CD14-positive monocyte (primary cell): ENCODE measurements at regions not wholly inside any gene's neighbourhood (a gene's known extent, or its start where the extent isn't known, plus 50 kb on each side); places are given as distances from the start of the nearest gene placed in this dataset.

ENCODE experiments used
- DNase-seq, 3 donors: peaks; one replicate each; pipeline ENCODE4 v3.0.0-alpha.2; 2011 to 2022
- H2AFZ ChIP-seq: 2 replicates; pipeline ENCODE4 v1.6.0; 2012; ENCODE audit warnings: mild to moderate bottlenecking, low read depth, low read length, inconsistent platforms; ENCODE audit not compliant: insufficient read depth, poor library complexity, severe bottlenecking
- H3K27ac ChIP-seq, 2 donors: 1 replicate in 1 of 2; 2 replicates in 1 of 2; pipeline ENCODE4 v1.5.1; 2012 to 2013; ENCODE audit warnings: low read length in 2 of 2, control low read depth in 1 of 2, inconsistent platforms in 1 of 2, low read depth in 1 of 2, mild to moderate bottlenecking in 1 of 2
- H3K27me3 ChIP-seq, 2 donors: one replicate each; pipeline versions ENCODE4 v1.6.0 to v1.6.1; 2011 to 2013; ENCODE audit warnings: low read length in 2 of 2; ENCODE audit not compliant: control insufficient read depth in 2 of 2, insufficient read depth in 2 of 2
- H3K36me3 ChIP-seq, 2 donors: replicated peaks in 1 of 2; 1 replicate in 1 of 2; 2 replicates in 1 of 2; pipeline versions ENCODE4 v1.5.1 to v1.6.1; 2012 to 2013; ENCODE audit warnings: low read length in 2 of 2, control low read depth in 1 of 2, inconsistent platforms in 1 of 2, mild to moderate bottlenecking in 1 of 2; ENCODE audit not compliant: insufficient read depth in 2 of 2, control insufficient read depth in 1 of 2
- H3K4me1 ChIP-seq, 2 donors: 1 replicate in 1 of 2; 2 replicates in 1 of 2; pipeline versions ENCODE4 v1.5.1 to v1.6.1; 2012 to 2013; ENCODE audit warnings: low read length in 2 of 2, control low read depth in 1 of 2, inconsistent platforms in 1 of 2, mild to moderate bottlenecking in 1 of 2, moderate library complexity in 1 of 2; ENCODE audit not compliant: insufficient read depth in 2 of 2, control insufficient read depth in 1 of 2
- H3K4me2 ChIP-seq: replicated peaks from 2 replicates; pipeline ENCODE3; 2012; ENCODE audit warnings: low read length, moderate library complexity, mild to moderate bottlenecking; ENCODE audit not compliant: poor library complexity, severe bottlenecking; ENCODE audit errors: extremely low read depth
- H3K4me3 ChIP-seq, 3 experiments: fragments of 200-600 bp in 1 of 3; sonication (generic) in 1 of 3; replicated peaks in 1 of 3; 1 replicate in 2 of 3; 2 replicates in 1 of 3; pipeline ENCODE4 v1.5.1; 2011 to 2013; ENCODE audit warnings: low read length in 3 of 3, mild to moderate bottlenecking in 3 of 3, control low read depth in 2 of 3, low read depth in 2 of 3, inconsistent platforms in 1 of 3, moderate library complexity in 1 of 3
- H3K79me2 ChIP-seq: 2 replicates; pipeline ENCODE4 v1.6.0; 2012; ENCODE audit warnings: mild to moderate bottlenecking, control low read depth, inconsistent platforms, low read length, moderate library complexity; ENCODE audit not compliant: insufficient read depth
- H3K9ac ChIP-seq: 2 replicates; pipeline ENCODE4 v1.6.0; 2017; ENCODE audit warnings: low read length, mild to moderate bottlenecking; ENCODE audit not compliant: insufficient read depth, poor library complexity, severe bottlenecking
- H3K9me3 ChIP-seq, 2 donors: replicated peaks in 1 of 2; 1 replicate in 1 of 2; 2 replicates in 1 of 2; pipeline versions ENCODE4 v1.5.1 to v1.6.1; 2012 to 2013; ENCODE audit warnings: low read length in 2 of 2, control low read depth in 1 of 2; ENCODE audit not compliant: control insufficient read depth in 1 of 2, insufficient read depth in 1 of 2
- H4K20me1 ChIP-seq: 2 replicates; pipeline ENCODE4 v1.6.0; 2012; ENCODE audit warnings: mild to moderate bottlenecking, low read length, control low read depth, moderate library complexity; ENCODE audit not compliant: insufficient read depth
- H3K27ac Mint-ChIP-seq, 7 donors: one replicate each; pipeline ENCODE4 v1.8.0; 2020; ENCODE audit warnings: mild to moderate bottlenecking in 7 of 7, mixed read lengths in 7 of 7, moderate library complexity in 6 of 7, inconsistent platforms in 2 of 7
- H3K27me3 Mint-ChIP-seq, 3 donors: one replicate each; pipeline ENCODE4 v1.8.0; 2021 to 2022; ENCODE audit warnings: low read depth in 3 of 3, mild to moderate bottlenecking in 3 of 3, mixed read lengths in 3 of 3, moderate library complexity in 3 of 3, inconsistent platforms in 1 of 3
- H3K36me3 Mint-ChIP-seq, 2 donors: one replicate each; pipeline ENCODE4 v1.8.0; 2020; ENCODE audit warnings: mixed read lengths in 2 of 2, inconsistent platforms in 1 of 2, mild to moderate bottlenecking in 1 of 2
- H3K4me1 Mint-ChIP-seq: one replicate; pipeline ENCODE4 v1.8.0; 2020; ENCODE audit warnings: mild to moderate bottlenecking, mixed read lengths
- H3K4me3 Mint-ChIP-seq, 2 donors: one replicate each; pipeline ENCODE4 v1.8.0; 2020; ENCODE audit warnings: mild to moderate bottlenecking in 2 of 2, mixed read lengths in 2 of 2, moderate library complexity in 1 of 2
- H3K9me3 Mint-ChIP-seq, 7 donors: one replicate each; pipeline ENCODE4 v1.8.0; 2020 to 2022; ENCODE audit warnings: mixed read lengths in 7 of 7, mild to moderate bottlenecking in 6 of 7, moderate library complexity in 6 of 7, inconsistent platforms in 2 of 7
- CTCF ChIP-seq: fragments of 200-600 bp; IDR thresholded peaks from one replicate; pipeline ENCODE4 v1.8.0; 2022; ENCODE audit warnings: antibody characterized with exemption, mild to moderate bottlenecking
- WGBS: methylation state at CpG from one replicate; pipeline ENCODE4 v1.1.5; 2013; ENCODE audit warnings: missing lambda C conversion rate; ENCODE audit not compliant: insufficient coverage; 5-methylcytosine and 5-hydroxymethylcytosine counted together
- intact Hi-C, 2 donors: fragments of 100-400 bp; cut with micrococcal nuclease; formaldehyde crosslinking; loops; one replicate each; pipeline versions ENCODE4 v1.15.0 to v1.15.1; 2023

GRCh38 chr7:13286916-13287315, 599.5 kb downstream of the ARL4A start:
- TF ChIP-seq CTCF, result no peak
- H3K27ac ChIP-seq, result no peak overlapping the region
- H3K9ac ChIP-seq, result no peak overlapping the region

GRCh38 chr7:13288516-13288915, 601.1 kb downstream of the ARL4A start:
- Histone ChIP-seq H4K20me1 (no peaks in the 10 kb centered on the region), H3K4me1 (no peaks in the 10 kb centered on the region), H3K4me3 (no peak overlapping the region), H3K79me2 (no peaks in the 10 kb centered on the region), H2AFZ (no peak overlapping the region), H3K9ac (no peak overlapping the region), H3K4me2 (no peak overlapping the region), H3K27me3 (no peaks in the 10 kb centered on the region), H3K9me3 (no peaks in the 10 kb centered on the region), H3K36me3 (no peaks in the 10 kb centered on the region), H3K27ac (no peak overlapping the region)
- no peaks in the 10 kb centered on the region for H3K9me3 Mint-ChIP-seq
- no peak overlapping the region for H3K27ac Mint-ChIP-seq
- no peak for DNase-seq
- H3K27me3 Mint-ChIP-seq, result peaks cover 0 to 3% (median 0%) of the 10 kb centered on the region in 3 donors
- intact Hi-C loops, result no loop called here
- no peak overlapping the region for H3K4me3 Mint-ChIP-seq
- H3K4me1 Mint-ChIP-seq, result peaks cover 2% of the 10 kb centered on the region
- no peak for TF ChIP-seq CTCF
- no peaks in the 10 kb centered on the region for H3K36me3 Mint-ChIP-seq

More at GRCh38 chr7:13286916-13287315, 599.5 kb downstream of the ARL4A start:
- Mint-ChIP-seq H3K27ac (no peak overlapping the region), H3K9me3 (no peaks in the 10 kb centered on the region), H3K4me3 (no peak overlapping the region), H3K4me1 (peaks cover 2% of the 10 kb centered on the region), H3K36me3 (no peaks in the 10 kb centered on the region), H3K27me3 (peaks cover 0 to 3% (median 0%) of the 10 kb centered on the region in 3 donors)
- no peaks in the 10 kb centered on the region for H3K27me3 ChIP-seq
- no peaks in the 10 kb centered on the region for H4K20me1 ChIP-seq
- no peak overlapping the region for H3K4me3 ChIP-seq
- DNase-seq, result no peak
- H3K4me2 ChIP-seq, result no peak overlapping the region
- no peak overlapping the region for H2AFZ ChIP-seq
- intact Hi-C loops, result no loop called here
- no peaks in the 10 kb centered on the region for H3K4me1 ChIP-seq
- no CpG with 5 or more reads among the region's 4 CpGs for WGBS
- no peaks in the 10 kb centered on the region for H3K79me2 ChIP-seq
- H3K9me3 ChIP-seq, result no peaks in the 10 kb centered on the region
- no peaks in the 10 kb centered on the region for H3K36me3 ChIP-seq
